ENCODE measurements at regions not wholly inside any gene's neighbourhood (a gene's known extent, or its start where the extent isn't known, plus 50 kb on each side); places are given as distances from the start of the nearest gene placed in this dataset.

DNA sequence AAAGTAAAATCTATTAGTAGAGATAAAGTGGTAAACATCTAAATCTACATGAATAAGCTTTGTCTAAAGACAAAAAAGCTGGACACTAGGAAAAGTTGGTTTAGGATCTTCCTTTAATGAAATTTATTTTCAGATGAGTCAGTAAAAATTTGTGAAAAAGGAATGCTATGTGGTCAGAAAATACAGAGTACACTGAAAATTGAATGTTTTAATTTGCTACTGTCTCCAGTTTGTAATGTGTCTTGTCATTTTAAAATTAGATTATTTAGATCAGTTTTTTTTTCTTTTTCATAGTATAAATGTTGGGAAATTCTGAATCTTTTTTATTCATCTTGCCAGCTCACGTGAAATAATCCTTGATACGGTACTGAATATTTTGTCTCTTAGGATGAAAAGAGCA, 56.9 kb downstream of the SLITRK6 start:
- no peak for DNase-seq (ENCODE audit: low read depth, low spot score)

DNA sequence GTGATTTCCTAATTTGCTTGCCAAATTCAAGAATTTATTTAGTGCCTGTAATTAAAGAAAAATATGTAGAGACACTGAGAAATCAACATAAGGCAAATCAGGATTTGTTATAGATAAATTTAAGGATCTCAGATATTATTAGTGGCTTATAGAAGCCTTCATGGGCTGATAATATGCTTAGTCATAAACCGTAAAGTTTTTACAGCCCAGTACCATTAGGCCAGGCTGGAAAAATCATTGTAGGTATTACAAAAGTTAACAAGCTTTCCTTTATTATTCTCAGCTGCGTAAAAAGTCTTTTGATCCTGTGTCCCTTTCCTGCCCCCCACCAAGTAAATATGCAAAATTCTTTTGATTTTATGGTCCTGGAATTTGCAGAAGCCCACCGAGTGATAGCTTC, 58.2 kb downstream of the SLITRK6 start:
- no peak for DNase-seq (ENCODE audit: low read depth, low spot score)

DNA sequence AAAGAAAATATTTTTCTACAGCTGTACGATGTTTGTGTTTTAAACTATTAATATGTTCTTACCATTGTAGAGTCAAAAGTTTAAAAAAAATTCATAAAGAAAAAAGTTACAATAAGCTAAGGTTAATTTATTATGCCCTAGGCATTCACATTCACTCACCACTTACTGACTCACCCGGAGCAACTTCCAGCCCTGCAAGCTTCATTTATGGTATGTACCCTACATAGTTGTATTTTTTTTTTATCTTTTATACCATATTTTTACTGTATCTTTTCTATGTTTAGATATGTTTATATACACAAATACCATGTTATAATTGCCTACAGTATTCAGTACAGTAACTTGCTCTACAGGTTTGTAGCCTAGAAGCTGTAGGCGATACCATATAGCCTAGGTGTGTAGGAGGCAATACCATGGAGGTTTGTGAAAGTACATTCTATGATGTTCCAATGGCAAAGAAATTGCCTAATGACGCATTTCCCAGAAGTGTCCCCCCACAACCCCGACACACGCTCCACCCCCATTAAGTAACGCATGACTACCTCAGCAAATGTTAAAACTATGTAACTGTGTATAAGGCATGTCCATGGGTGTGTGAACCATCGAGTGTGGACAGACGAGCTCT, 60.4 kb downstream of the SLITRK6 start:
- no peak for DNase-seq (ENCODE audit: low read depth, low spot score)

DNA sequence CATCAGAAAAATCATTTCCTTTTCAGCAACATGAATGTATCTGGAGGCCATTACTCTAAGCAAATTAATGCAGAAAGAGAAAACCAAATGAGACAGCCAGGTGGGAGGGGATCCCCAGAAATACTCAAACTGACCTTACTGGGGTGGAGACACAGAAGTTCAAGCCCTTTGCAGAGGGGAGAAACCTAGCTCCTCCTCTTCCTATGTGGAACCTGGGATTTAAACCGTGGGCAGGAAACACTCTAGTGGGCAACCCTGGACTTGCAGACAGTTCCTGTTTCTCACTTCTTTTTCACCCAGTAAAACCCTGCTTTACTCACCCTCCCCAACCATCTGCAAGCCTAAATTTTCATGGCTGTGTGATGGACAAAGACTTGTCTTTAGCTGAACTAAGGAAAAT, 61.3 kb downstream of the SLITRK6 start:
- no peak for DNase-seq (ENCODE audit: low read depth, low spot score)

DNA sequence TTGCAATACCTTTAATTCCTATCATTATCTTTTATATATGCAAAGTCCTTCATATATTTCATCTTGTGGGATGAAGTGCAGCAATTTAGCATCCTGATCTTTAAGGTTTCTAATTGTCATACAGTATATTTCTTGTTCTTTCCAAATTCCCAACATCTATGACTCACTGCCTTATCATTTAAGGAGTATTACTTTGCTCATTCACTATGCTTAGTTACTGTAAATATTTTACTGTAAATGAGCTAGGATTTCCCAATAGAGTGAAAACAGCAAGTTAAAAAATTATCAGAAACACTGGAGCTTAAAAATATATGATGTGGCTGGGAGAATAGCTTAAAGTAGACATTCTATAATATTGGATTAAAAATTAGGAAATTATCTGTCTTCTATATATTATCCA, 69.9 kb downstream of the SLITRK6 start:
- no peak for DNase-seq (ENCODE audit: low read depth, low spot score)

DNA sequence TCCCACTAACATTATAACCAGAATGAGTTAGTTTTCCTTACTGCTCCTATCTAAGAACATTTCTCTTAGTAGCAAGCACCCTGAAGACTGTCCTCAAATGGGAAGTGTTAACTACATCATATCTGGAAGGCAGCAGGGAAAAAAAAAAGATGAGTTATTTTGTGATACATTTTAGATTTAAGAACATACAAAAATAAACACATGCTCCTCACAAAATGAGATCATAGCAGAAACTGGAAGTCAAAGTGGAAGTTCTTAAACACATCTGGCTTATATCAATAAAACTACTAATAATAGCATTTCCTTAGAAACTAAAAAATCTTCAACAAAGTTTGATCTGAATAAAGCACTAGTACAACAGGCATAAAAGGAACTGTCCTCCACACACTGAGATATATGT, 70.4 kb downstream of the SLITRK6 start:
- no peak for DNase-seq (ENCODE audit: low read depth, low spot score)

DNA sequence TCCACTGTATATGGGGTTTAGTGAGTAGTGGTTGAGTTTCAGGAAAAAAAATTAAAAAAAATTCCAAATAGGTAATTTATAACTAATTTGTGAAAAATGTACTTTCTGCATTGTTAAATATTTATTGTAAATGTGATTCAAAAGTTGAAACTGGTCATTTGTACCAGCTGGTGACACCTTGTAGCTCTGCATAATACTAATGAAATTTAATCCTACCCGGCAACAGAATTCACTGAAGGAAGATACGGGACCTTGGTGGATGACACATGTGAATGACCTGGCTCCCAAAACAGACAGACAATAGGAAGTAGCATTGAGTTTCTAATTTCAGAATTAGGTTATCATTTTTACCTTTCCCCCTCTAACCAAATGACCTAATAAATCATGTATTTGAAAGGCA, 73.8 kb downstream of the SLITRK6 start:
- DNase-seq (ENCODE audit: low read depth, low spot score): no peak

DNA sequence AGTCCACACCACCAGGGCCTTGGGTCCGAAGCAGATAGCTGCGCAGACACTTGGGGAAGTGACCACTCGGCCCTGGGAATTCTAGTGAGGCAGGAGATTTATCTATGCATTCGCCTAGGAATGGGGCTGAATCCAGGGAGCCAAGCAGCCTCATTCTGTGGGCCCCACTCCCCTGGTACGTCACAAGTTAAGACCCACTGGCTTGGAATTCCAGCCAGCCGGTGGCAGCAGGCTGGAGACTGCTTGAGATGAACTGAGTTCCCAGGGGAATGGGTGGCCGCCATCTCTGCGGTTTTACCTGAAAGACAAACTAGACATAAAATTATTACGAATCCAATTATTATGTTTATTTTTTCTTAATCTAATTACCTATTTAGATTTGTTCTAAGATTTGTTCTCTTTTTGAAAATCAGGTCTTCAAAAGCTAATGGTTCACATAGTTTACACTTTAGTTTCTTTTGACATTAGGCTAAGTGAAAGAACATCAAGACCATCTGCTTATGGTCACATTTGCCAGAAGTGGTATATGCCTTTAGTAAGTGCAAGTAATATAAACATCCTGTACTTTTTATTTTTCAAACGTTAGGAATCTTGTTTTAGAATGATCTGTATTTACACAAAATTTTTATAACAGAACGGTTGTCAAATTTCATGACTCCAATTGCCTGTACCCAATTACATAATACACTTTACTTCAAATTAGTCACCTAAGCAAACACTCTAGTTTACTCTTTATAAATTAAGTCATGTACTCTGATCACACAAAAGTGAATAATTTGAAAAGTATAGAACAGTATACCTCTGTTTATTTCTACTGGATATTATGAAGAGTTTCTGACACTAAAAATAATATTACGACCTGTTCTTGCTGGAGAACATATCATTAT, 74.4 kb downstream of the SLITRK6 start:
- no peak for DNase-seq (ENCODE audit: low read depth, low spot score)

DNA sequence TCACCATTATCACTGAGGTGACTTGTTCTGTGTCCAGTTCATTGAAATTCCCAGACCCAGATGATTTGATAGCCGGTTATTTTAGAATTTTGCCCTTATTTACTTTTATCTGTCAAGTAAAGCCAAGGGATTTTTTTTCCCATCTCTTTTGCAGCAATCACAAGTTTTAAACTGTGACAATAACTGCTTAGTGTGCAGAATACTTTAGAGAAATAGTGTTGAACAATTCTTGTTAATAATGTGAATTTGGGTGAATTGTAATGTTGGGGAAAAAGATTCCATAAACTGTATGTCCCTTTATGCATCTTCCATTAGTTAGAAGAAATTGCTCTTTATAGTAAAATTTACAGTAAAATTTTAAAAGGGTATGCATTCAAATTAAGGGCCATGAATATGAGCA, 79.5 kb downstream of the SLITRK6 start:
- no peak for DNase-seq (ENCODE audit: low read depth, low spot score)

DNA sequence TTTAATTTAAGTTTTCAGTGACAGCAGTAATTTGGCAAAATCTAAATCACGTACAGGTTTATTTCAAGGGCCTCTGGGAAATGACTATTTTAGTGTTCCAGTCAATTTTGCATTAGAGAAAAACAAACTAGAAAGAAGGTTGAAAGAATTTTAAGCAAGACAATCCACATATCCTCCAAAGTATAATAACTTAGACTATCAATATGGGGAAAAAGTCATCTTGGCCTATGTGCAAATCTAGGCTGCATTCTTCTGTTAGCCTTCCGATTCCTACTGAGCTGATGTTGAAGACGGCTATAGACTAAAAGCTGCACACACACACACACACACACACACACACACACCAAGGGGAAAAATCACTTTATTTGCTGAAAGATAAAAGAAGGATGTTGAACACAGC, 81.3 kb downstream of the SLITRK6 start:
- no peak for DNase-seq (ENCODE audit: low read depth, low spot score)

DNA sequence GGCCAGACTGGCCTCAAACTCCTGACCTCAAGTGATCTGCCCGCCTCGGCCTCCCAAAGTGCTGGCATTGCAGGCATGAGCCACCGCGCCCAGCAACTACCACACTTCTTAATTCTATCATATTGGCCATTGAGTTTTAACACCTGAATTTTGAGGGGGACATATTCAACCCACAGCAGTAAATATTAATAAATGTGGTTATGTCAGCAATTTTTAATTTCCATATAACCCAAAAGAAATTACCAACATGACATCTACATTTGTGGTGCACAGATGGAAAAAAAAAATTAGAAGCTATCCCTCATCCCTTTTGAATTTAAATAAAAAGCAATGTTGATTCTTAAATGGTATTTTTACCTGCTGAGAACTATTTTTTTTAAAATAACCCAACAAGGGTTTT, 88.7 kb downstream of the SLITRK6 start:
- DNase-seq (ENCODE audit: low read depth, low spot score): no peak

DNA sequence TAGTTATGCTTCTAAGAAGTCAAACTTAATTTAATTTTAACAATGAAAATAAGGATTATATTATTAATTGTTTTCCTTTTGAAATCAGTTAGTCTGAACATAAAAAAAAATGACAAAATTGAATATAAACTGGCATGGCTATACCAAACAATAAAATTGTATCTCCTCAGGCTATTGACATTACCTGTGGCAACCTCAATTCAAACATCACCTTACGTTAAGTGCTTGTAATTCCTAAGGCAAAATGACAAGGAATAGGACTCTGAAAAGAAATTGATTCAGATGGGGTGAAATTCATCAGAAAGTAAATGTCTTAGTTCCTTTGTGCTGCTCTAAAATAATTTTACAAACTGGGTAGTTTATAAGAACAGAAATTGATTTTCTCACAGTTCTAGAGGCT, 89.5 kb downstream of the SLITRK6 start:
- no peak for DNase-seq (ENCODE audit: low read depth, low spot score)

DNA sequence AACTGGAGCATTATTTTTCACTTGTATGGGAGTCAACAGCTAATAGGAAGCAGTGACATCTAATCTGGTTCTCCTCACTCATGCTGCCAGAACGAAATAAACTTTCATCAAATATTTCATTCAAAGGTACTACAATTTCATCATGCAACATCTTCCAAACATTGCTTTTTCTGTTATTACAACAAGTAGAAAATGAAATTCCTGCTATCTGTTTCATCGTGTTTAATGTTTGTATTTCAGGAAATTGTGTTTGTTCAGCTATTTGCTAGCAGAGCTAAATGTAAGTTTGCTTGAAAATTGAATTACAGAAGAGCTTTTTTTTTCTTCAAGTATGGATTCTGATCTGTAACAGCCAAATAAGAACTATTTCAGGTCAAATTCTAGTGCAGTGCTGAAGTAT, 90.1 kb downstream of the SLITRK6 start:
- DNase-seq (ENCODE audit: low read depth, low spot score): no peak

DNA sequence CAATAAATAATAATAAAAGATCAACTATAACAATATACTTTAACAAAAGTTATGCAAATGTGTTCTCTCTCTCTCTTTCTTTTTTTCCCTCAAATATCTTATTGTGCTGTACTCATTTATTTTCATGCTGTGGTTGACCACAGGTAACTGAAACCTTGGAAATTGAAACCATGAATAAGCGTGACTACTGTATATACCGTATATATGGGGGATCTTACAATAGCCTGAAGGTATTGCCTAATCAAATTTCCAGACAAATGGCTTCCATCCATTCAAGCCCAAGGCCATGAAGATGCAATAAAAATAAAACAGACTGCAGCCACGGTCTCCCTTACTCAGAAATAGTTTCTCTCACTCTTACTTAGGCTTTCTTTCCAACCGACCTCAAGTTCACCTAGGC, 98.3 kb downstream of the SLITRK6 start:
- no peak for DNase-seq (ENCODE audit: low read depth, low spot score)

DNA sequence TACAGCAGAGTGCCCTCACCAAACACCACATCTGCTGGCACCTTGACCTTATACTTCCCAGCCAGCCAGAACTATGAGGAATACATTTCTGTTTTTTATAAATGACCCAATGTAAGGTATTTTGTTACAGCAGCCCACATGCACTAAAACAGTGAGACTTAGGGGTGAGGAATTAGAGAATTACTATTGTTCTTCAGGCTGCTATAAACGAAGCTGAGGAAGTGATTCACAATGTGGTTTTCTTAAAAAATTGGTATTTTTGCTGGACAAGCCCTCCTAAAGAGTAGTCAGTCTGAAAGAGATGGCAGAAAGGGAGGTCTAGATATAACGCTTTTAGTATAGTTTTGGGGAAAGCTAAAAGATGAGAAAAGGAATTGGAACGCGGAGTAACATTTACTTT, 101.0 kb downstream of the SLITRK6 start:
- DNase-seq (ENCODE audit: low read depth, low spot score): no peak

DNA sequence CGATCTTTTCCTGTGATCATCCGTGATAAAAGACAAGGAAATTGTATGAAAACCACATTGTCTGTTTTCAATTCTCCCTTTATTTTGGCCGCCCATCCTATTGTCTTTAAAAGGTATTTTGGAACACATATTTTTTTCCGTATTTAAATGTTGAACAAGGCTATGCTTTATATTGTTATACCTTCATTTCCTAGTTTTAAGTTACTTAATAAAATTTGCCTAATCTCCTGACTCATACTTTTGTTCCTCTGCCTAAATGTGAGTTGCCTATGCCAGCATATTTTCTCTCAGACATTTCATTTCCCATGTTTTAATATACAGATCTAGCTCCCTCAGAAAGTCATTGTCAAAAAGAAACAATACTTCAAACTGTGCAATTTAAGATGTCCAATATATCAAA, 104.2 kb downstream of the SLITRK6 start:
- DNase-seq (ENCODE audit: low read depth, low spot score): no peak

DNA sequence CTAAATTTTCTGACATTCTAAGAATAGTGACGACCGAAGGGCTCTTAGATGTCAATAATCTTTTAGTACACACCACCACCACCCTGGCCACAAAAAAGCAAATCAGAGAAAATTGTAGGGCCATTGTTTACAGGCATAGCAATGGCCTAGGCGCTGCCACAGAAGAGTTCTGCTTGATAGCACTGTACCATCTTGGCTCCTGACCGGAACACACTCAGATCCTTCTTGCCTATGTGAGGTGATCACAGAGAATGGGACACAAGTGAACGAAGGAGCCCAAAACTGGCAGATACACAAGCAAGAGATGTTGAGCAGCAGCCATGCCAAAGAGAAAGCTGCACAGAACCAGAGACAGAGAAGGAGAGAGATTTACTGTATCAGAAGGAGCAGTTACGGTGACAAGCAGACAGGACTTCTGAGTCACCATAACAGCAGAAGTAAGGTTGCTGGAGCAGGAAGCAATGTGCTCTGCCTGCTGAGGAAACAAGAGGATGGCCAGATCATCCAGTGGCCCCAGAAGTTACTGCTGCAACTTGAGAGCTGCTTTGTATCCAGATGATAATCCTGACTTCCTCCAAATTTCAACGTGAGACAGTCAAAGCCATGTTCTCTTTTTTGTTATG, 105.2 kb downstream of the SLITRK6 start:
- no peak for DNase-seq (ENCODE audit: low read depth, low spot score)

DNA sequence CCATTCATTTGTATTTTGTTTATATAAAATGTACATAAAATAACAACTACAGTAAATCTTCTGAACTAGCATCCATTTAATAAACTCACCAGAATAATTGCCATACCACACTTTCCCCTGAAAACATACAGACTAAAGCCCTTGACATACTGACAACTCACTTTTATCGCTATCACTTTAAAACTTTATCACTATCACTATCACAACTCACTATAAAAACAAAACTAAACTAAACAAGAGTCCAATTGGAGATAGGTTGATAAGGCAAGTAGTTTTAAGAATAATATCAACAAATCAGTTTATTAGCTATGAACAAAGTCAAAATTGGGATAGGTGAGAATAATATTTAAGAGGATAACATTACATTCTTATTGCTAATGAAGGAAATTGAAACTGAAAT, 108.9 kb downstream of the SLITRK6 start:
- DNase-seq (ENCODE audit: low read depth, low spot score): no peak

DNA sequence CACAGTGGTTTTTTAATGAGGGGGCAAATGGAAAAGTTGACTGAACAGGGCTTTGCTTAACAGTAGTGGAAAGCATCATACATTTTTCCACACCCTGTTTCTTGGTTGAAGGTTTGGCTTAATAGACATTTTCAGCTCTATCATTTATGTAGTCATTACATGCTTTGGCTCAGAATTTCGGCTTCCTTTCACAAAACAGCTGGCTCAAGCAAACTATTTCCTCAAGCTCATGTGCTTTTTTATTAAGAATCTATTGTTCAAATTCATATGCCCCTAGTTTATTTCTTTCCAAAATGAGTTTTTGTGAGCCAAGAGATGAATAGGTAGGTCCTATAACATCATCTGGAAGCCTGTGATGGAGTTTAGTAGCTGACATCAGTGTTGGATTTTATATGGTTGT, 113.8 kb downstream of the SLITRK6 start:
- no peak for DNase-seq (ENCODE audit: low read depth, low spot score)

DNA sequence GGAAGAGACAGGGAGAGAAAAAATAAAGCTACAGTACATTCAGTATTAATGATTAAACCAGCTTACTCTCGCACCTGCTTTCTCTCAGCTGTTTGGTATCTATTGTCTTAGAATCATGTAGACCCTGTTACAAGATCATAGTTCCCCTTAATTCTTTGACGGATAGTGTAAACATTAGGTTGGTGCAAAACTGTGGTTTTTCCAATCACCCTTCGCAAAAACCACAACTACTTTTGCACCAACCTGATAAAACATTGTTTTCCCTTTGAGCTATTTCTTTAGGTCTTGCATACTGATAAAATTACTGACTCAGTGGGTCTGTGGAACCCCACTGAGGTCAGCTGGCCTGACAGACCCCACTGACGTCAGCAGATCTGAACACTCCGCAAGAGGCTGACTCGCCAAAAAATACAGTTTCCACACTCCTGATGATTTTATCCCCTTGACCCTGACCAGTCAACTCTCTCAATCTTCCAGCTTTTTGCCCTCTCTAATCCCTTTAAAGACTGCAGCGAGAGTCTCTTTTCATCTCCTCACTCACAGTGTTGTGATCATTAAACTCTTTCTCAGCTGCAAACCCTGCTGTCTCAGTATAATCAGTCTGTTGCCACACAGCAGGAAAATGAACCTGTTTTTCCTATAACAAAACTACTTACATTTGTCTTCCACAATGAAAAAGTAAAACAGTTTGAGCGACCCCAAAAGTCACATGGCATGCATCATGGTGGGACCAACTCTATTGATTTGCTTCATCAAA, 123.9 kb downstream of the SLITRK6 start:
- DNase-seq (ENCODE audit: low read depth, low spot score): no peak

DNA sequence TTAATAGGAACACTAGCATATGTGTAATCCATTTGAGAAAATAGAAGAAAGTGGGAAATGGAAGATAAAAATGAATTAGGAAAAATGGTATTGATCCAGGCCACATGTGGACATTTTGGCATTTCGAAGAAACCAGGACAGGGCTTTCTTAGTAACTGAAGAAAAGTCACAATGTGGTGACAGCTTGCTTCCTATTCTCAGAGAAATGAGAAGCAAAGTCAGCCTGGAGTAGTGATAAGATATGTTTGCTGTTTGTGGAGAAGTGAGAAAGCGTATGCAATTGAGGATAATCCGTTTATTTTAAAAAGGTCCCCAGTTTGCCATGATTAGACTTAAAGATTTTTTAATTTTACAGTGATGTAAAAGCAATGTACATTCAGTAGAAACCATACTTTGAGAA, 127.9 kb downstream of the SLITRK6 start:
- DNase-seq (ENCODE audit: low read depth, low spot score): no peak

DNA sequence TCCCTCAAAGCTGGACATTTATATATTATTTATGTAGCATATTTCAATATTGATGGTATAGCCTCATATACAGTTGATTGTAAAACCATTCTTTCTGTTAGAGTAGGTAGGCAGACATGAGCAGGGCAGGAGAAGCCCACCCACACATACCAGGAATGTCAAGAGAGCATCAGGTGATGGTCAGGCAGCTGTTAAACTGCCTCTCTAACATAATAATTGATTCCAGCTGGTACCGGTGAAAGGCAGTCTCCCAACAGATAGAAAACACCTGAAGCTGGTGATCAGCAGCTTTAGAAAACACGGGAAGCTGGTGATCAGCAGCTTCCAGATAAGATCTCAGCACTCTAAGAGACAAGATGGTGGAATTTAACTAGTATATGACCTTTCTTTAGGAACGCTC, 132.9 kb downstream of the SLITRK6 start:
- peak; percentile 3 for DNase-seq (ENCODE audit: low read depth, low spot score)

Measured in iPS DF 19.7 (cell line).